ENCODE measurements at regions not wholly inside any gene's neighbourhood (a gene's known extent, or its start where the extent isn't known, plus 50 kb on each side); places are given as distances from the start of the nearest gene placed in this dataset.

DNA sequence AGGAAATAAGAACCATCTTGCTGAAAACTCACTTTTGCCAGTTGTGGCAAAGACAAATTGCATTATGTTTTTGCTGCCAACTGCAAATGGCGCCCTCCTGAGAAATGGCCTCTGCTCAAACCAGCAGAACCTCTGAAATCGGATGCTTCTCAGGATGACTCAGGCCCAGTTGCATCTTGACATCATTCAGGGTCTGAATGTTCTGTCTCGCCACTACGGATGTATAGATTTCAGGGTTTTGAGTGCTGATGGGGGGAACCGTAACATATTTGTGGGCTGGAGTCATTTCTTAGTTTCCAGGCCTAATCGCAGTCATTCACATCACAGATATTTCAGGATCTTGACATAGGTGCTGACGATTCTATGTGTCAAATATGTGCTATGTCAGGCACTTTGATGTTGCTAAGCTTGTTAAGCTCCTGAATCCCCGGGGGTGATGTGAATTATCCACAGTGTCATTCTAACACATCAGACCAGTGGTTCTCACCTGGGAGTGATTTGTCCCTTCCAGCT lies 207.1 kb downstream of the NFATC2 start:
- no peak for TF ChIP-seq EZH2 (IDR thresholded peaks at IDR 0.05; ENCODE audit: borderline replicate concordance, insufficient read depth, low read depth, low read length, poor library complexity, severe bottlenecking)
- TF ChIP-seq, protein P1, sequence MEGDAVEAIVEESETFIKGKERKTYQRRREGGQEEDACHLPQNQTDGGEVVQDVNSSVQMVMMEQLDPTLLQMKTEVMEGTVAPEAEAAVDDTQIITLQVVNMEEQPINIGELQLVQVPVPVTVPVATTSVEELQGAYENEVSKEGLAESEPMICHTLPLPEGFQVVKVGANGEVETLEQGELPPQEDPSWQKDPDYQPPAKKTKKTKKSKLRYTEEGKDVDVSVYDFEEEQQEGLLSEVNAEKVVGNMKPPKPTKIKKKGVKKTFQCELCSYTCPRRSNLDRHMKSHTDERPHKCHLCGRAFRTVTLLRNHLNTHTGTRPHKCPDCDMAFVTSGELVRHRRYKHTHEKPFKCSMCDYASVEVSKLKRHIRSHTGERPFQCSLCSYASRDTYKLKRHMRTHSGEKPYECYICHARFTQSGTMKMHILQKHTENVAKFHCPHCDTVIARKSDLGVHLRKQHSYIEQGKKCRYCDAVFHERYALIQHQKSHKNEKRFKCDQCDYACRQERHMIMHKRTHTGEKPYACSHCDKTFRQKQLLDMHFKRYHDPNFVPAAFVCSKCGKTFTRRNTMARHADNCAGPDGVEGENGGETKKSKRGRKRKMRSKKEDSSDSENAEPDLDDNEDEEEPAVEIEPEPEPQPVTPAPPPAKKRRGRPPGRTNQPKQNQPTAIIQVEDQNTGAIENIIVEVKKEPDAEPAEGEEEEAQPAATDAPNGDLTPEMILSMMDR (IDR thresholded peaks at IDR 0.05) = no peak
